GM21786 (cell line): ENCODE measurements at regions not wholly inside any gene's neighbourhood (a gene's known extent, or its start where the extent isn't known, plus 50 kb on each side); places are given as distances from the start of the nearest gene placed in this dataset.
"Not testable (repeated sequence)": the region's sequence is repeated elsewhere in the genome, so short reads cannot be mapped to it uniquely, and the experiment has no call there.

Source experiments
- ATAC-seq: cut with Tn5 transposase; IDR thresholded peaks from one replicate; pipeline ENCODE4 v1.9.1; 2021; ENCODE audit not compliant: unreplicated experiment

DNA sequence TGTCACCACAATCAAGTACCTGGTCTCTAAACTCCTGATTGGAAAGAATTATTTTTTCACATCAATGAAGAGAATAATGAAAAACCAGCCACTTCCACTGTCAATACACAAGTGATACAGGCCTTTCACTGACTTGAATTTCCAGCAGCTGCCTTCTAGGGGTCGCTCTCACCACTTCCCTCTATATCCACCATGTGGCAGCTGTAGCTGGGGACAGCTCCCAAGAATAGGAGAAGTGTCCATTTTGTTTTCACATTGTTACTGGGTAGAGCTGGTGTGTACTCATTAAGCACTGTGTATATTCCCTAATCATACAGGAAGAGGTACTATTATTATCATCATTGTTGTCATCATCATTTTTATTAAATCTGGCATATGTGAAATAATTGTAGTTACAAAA lies 438.4 kb upstream of the SPTLC3 start:
- ATAC-seq = no peak

DNA sequence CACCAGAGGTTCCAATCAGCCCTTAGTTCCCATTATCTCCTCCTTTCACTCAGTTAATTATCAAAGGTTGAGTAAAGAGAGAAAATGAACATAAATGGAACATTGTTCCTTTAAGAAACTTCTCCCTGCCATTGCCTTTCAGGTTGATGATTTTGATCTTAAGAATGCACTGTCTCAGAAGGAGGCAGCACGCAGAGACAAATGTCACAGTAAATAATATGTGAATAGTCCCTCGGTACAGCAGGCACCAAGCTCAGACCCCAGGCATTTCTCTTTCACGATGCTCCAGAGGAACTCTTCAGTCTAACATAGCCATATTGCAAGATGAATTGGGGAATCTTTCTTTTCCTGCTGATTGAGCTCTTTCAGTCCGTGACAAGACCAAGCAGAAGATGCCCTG lies 435.3 kb upstream of the SPTLC3 start:
- no peak for ATAC-seq

DNA sequence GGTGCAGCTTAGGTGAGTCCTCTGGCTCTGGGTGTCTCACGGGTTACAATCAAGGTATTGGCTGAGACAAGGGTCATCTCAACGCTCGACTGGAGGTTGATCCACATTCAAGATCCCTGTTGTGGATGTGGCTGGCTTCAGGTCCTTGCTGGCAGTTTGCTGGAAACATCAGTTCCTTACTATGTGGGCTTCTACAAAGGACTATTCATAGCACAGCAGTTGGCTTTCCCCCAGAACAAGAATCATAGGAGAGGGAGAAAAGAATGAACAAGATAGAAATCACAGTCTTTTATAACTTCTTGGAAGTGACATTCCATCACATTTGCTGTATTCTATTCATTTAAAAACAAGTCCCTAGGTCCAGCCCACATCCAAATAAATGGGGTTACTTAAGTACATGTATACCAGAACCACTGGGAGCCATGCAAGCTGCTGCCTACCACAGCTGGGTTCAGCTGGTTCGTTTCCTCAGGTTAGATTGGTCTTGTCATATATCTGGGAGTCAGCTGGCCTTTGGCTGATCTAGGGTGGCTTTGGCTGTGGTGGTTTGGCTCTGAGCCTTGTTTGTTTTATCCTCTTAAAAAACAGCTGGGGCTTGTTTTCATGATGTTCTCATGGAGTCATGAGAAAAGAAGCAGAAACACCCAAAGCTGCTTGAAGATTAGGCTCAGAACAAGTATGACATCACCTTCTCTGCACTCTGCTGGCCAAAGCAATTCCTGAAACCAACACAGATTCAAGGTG lies 433.2 kb upstream of the SPTLC3 start:
- ATAC-seq = no peak

DNA sequence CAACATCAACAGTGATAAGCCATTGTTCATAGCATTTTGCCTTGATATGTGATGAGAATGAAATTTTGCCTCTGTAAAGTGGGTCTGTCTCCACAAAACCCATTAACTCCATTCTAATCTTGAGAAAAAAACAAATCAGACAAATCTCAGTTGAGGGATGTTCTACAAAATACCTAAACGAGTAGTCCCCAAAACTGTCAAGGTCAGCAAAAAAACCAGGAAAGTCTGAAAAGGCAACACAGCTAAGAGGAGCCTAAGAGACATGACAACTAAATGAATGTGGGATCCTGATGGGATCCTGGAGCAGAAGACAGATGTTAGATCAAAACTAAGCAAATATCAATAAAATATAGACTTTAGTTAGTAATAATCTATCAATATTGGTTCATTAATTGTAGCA lies 431.6 kb upstream of the SPTLC3 start:
- no peak for ATAC-seq

DNA sequence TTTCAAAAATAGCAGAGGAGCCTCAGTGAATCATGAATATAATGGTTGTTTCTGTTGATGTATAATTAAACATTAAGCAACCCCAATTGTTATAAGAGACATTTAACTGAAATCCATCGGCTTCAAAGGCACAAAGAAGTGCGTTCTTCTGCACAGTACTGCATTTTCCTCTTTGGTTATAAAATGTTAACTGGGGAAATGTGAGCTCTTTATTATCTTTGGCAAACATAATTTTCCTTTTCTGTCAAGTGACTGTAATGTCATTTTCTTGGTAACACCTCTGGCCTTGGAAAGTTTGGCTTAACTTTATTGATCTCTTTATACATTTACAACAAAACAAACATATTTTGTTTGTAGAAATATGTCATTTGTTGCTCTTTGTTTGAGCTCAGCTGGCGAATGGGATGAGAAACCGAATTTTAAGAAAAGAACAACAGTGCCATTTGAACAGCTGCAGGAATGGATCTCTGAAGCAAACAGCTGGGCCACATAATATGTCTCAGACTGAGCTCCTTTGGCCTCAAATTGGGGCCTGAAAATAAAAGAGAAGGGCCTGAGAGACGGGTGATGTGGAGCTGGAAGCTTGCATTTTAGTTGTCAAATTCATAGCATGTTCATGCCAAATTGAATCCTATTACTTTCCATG lies 427.0 kb upstream of the SPTLC3 start:
- no peak for ATAC-seq

GRCh38 chr20:12582710-12583109 lies 426.1 kb upstream of the SPTLC3 start:
- not testable (repeated sequence) for ATAC-seq

- no peak for ATAC-seq
These were observed 416.8 kb upstream of the SPTLC3 start for GRCh38 chr20:12591949-12592470.

DNA sequence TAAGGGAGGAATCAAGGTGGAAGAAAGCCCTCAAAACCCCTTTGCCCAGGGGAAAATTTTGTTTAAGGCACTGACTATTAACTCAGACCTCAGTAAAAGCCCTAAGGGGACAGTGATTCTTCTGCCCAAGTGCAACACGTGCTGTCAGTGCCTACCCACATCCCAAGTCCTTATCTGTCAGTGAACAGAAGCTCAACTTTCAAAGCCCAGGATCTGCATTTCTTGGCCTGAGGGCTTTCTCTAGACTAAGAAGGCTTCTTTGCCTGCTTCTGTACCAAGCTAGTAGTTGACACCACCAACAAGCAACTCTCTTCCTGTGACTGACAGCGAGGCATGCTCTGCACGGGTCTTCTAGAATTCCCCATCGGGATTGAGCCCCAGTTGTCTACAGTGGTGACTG lies 416.0 kb upstream of the SPTLC3 start:
- no peak for ATAC-seq

- no peak for ATAC-seq
These were observed 415.4 kb upstream of the SPTLC3 start for GRCh38 chr20:12593342-12593873.

DNA sequence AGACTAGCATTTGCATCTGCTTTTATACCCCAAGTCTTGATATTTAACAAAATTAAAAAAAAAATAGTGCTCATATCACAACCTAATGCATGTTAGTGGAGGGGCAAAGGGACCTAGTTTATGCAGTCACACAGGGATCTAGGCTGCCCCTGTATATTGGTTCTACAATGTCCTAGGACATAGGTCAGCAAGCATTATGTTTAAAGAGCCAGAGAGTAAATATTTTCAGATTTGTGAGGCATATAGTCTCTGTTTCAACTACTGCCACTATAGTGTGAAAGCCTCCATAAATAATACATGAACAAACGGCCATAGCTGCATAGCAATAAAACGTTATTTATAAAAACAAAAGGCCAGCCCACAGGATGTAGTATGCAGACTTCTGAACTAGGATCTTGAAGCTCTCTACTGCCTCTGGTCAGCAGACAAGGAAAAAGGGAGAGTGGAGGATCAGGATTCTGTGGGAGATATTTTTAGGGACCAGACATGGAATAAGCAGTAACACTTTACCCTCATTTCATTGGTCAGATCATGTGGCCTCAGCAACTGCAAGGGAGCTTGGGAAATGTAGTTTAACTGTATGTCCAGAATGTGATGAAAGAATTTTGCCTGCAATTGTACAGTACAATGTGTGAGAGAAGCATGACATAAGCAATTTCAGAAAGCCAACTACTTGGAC lies 414.2 kb upstream of the SPTLC3 start:
- no peak for ATAC-seq

DNA sequence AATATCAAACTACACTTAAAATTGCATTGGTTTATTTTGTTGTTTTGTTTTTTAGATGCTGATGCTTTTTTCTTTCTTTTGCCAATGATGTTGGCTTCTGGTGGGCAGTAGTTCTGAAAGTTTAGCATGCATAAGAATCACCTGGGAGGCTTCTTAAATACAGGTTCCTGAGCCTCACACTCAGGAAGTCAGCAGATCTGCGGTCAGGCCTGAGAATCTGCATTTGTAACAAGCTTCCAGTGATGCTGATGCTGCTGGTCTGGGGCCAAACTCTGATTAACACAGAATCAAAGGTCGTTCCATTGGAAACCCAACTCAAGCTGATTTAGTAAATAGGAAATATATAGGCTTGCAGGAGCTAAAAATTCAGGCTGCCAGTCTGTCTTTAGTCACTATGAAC lies 412.9 kb upstream of the SPTLC3 start:
- ATAC-seq = no peak

DNA sequence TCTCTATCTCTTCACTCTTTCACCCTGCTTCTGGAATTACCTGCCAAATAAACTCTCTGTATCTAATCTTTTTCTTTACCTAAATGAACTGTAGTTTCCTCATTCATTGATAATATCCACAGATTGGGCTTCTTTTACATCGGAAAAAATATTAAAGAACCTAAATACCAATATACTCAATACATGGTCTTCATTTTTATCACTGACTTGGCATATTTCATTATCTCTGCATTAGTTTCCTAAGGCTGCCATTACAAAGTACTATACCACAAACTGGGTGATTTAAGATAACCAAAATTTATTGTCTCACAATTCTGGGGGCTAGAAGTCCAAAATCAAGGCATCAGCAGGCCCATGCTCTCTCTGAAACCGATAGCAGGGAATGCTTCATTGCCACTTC lies 411.9 kb upstream of the SPTLC3 start:
- ATAC-seq = no peak

DNA sequence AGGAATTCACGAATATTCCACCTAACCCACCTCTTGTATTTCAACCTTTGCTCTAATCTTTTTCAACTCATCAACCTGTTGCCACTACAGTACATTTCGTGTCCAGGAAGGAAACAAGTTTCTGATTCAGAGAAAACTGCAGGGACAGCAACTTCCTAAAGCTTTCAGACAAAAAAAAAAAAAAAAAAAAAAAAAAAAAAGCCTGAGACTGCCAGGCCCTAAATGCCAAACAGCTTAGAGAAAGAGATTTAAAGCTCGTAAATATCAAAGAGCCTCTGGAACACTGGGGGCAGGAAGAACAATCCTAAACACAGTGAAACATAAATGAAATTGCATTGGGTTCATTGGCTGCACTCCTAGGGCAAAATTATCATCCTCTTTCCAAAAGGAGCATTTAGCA lies 411.2 kb upstream of the SPTLC3 start:
- no peak for ATAC-seq

GRCh38 chr20:12598894-12599293 lies 409.9 kb upstream of the SPTLC3 start:
- no peak for ATAC-seq

GRCh38 chr20:12599494-12599893 lies 409.3 kb upstream of the SPTLC3 start:
- no peak for ATAC-seq

DNA sequence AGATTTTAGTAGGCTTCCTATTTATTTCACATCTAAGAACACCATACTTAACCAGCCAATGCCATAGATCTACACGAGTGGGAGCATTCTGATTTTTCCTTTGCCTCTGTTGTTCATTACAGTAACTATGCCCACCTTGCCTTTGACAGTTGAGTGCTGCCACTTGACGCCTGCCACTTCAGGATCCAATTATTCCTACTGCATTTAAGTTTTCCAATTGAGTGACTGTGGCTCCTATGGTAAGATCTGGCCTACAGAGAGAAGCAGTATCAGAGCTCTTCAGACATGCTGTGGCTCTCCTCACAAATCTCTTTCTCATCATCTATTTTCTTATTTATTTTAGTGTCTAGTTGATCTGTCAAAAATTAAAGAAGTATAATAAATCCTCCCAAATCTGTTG lies 403.0 kb upstream of the SPTLC3 start:
- ATAC-seq = no peak

- no peak for ATAC-seq
These were observed 397.9 kb upstream of the SPTLC3 start for GRCh38 chr20:12610871-12611270.

DNA sequence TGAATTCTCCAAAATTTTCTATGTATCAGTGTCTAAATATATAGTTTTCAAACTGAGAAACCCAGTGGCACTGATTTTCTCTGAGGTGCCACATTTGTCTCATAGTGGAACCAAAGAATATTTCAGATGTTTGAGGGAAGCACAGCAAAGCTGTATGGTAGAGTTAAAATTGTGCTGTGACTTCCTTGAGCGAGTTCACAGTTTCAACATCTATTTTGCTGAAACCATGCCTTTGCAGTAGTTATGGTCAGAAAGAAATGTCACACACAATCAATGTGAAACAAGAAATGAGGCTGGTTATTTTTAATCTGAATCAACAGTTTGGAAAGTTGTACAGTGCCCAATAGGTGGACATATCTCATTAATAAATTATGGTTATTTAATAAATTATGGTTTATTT lies 394.0 kb upstream of the SPTLC3 start:
- no peak for ATAC-seq

DNA sequence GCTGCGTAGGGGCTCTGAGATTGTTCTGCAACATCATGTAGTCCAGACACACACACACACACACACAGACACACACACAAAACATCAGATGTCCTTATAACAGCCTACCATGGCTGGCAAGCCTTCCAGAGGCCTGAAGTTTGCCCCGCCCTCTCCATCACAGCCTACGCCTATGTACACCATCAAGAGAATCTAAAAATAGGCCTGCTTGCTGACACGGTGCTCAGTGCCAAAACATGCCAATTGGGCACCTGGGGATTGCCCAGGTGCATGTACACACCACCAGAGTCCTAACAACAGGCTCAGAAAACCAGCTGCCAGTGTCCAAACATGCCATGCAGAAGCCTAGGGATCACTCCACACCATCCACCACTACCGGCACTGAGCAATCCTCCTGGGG lies 391.7 kb upstream of the SPTLC3 start:
- ATAC-seq = no peak

DNA sequence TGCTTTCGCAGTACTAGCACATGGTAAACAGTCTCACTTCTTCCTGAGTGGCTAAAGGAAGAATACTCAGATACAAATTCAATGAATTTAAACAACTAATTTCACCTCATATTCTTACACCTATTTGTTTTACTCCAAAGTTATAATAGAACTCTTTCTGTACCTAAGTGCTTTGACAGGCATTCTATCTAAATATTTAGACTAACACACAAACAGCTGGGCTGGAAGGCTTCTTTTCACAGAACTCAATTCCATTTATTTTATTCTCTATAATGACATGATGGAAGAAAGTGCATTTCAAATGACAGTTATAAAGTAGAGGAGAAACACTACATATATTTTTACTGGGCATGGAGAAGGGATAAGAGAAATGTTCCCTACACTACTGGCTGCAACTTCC lies 384.9 kb upstream of the SPTLC3 start:
- ATAC-seq = no peak

GRCh38 chr20:12627485-12627884 lies 381.3 kb upstream of the SPTLC3 start:
- no peak for ATAC-seq
